Prostate gland (tissue), 2 donors: ENCODE measurements at regions not wholly inside any gene's neighbourhood (a gene's known extent, or its start where the extent isn't known, plus 50 kb on each side); places are given as distances from the start of the nearest gene placed in this dataset.

Experiments
- POLR2A ChIP-seq: fragments of 450-650 bp; IDR thresholded peaks from one replicate; pipeline ENCODE4 v1.6.1; 2016; ENCODE audit warnings: antibody characterized with exemption, mild to moderate bottlenecking
- POLR2AphosphoS5 ChIP-seq: sonication (generic); formaldehyde crosslinking; IDR thresholded peaks from one replicate; pipeline ENCODE4 v1.6.1; 2017; ENCODE audit warnings: antibody characterized with exemption
- TF ChIP-seq, protein P1 (sequence below), 4 experiments: fragments of 200-600 bp in 2 of 4; fragments of 450-650 bp in 2 of 4; sonication (generic) in 2 of 4; IDR thresholded peaks; 1 replicate in 3 of 4; 2 replicates in 1 of 4; pipeline ENCODE4 v1.5.1; 2016 to 2019; ENCODE audit warnings: antibody characterized with exemption in 4 of 4, mild to moderate bottlenecking in 2 of 4, moderate library complexity in 2 of 4

DNA sequence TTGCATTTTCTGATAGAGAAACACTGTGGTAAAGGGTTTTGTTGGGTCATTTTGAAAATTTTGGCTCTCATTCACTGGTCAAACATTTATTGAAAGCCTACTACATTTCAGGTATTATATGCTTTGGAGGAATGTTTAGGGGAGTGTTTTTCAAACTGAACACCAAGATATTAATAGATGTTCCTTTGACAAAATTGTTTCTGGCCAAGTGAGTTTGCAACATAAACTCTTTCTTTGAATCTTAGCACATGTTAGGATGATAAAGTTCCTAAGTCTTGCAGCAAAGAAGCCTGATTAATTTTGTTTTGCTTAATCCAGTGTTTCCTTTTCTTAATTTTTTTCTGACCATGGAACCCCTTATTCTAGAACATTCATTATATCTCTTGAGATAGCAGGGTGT is 232.5 kb upstream of the PHYHIPL start:
- TF ChIP-seq POLR2AphosphoS5 (no peak), POLR2A (no peak)
- TF ChIP-seq, protein P1, sequence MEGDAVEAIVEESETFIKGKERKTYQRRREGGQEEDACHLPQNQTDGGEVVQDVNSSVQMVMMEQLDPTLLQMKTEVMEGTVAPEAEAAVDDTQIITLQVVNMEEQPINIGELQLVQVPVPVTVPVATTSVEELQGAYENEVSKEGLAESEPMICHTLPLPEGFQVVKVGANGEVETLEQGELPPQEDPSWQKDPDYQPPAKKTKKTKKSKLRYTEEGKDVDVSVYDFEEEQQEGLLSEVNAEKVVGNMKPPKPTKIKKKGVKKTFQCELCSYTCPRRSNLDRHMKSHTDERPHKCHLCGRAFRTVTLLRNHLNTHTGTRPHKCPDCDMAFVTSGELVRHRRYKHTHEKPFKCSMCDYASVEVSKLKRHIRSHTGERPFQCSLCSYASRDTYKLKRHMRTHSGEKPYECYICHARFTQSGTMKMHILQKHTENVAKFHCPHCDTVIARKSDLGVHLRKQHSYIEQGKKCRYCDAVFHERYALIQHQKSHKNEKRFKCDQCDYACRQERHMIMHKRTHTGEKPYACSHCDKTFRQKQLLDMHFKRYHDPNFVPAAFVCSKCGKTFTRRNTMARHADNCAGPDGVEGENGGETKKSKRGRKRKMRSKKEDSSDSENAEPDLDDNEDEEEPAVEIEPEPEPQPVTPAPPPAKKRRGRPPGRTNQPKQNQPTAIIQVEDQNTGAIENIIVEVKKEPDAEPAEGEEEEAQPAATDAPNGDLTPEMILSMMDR (IDR thresholded peaks at IDR 0.05), result no peak
